DND-41 (cell line): ENCODE measurements at regions not wholly inside any gene's neighbourhood (a gene's known extent, or its start where the extent isn't known, plus 50 kb on each side); places are given as distances from the start of the nearest gene placed in this dataset.

Source experiments
- ATAC-seq: fragments of 200-7000 bp; cut with Tn5 transposase; 3 replicates; pipeline ENCODE4 v1.9.1; 2021; ENCODE audit warnings: low read depth; ENCODE audit not compliant: insufficient read depth
- DNase-seq: peaks from one replicate; pipeline ENCODE4 v3.0.0-alpha.2; 2020
- H2AFZ ChIP-seq: 2 replicates; pipeline ENCODE4 v1.6.0; 2012; ENCODE audit warnings: low read depth, low read length
- H3K27ac ChIP-seq: 2 replicates; pipeline ENCODE4 v1.5.1; 2012; ENCODE audit warnings: low read length, inconsistent platforms
- H3K27me3 ChIP-seq: fragments of 200-600 bp; sonication (generic); 2 replicates; pipeline ENCODE4 v1.6.0; 2012; ENCODE audit warnings: low read length, mild to moderate bottlenecking, inconsistent platforms; ENCODE audit not compliant: insufficient read depth, poor library complexity
- H3K36me3 ChIP-seq: 2 replicates; pipeline ENCODE4 v1.5.1; 2012; ENCODE audit warnings: low read length, inconsistent platforms; ENCODE audit not compliant: insufficient read depth
- H3K4me1 ChIP-seq: 2 replicates; pipeline ENCODE4 v1.5.1; 2012; ENCODE audit warnings: mild to moderate bottlenecking, low read length; ENCODE audit not compliant: insufficient read depth
- H3K4me2 ChIP-seq: 2 replicates; pipeline ENCODE4 v1.6.0; 2012; ENCODE audit warnings: mild to moderate bottlenecking, moderate library complexity, low read length, inconsistent platforms; ENCODE audit not compliant: insufficient read depth
- H3K4me3 ChIP-seq, 2 experiments: fragments of 200-600 bp in 1 of 2; shearing (Covaris generic) in 1 of 2; 2 replicates each; pipeline ENCODE4 v1.5.1; 2012 to 2016; ENCODE audit warnings: inconsistent platforms in 2 of 2, low read length in 2 of 2, mild to moderate bottlenecking in 2 of 2, low read depth in 1 of 2, moderate library complexity in 1 of 2
- H3K79me2 ChIP-seq: 2 replicates; pipeline ENCODE4 v1.6.0; 2012; ENCODE audit warnings: low read length, inconsistent platforms; ENCODE audit not compliant: insufficient read depth
- H3K9ac ChIP-seq: 2 replicates; pipeline ENCODE4 v1.6.0; 2012; ENCODE audit warnings: low read depth, mild to moderate bottlenecking, inconsistent platforms, low read length, moderate library complexity
- H3K9me3 ChIP-seq: 2 replicates; pipeline ENCODE4 v1.5.1; 2012; ENCODE audit warnings: low read length, moderate library complexity, mild to moderate bottlenecking, inconsistent platforms; ENCODE audit not compliant: insufficient read depth, severe bottlenecking
- H4K20me1 ChIP-seq: 2 replicates; pipeline ENCODE4 v1.6.0; 2012; ENCODE audit warnings: low read length; ENCODE audit not compliant: insufficient read depth
- EZH2 ChIP-seq: IDR thresholded peaks from 3 replicates; pipeline ENCODE4 v1.6.1; 2012; ENCODE audit warnings: borderline replicate concordance, low read depth, mild to moderate bottlenecking, moderate library complexity, low read length, inconsistent platforms; ENCODE audit not compliant: severe bottlenecking
- TF ChIP-seq, protein P1 (sequence below): IDR thresholded peaks from 2 replicates; pipeline ENCODE4 v1.5.1; 2012; ENCODE audit warnings: borderline replicate concordance, low read length, moderate library complexity, mild to moderate bottlenecking; ENCODE audit not compliant: poor library complexity, severe bottlenecking; ENCODE audit errors: extremely low read depth

DNA sequence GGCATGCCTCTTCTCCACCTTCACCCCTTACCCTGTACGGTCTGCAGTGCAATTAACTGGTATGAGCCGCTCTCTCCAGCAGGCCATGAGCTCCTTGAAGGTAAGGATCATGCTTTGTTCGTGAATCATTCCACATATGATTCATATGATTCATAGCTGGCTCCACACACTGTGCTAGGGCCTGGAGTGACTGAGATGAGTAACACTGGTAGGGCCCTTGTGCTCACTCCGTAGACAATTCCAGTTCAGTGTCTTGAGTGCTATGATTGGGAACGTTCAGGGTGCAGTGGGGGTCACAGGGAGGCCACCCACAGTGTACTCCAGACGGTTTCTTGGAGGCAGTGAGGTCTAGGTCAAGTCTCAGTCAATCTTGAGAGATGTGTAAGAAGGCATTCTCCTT lies 239.8 kb downstream of the LMX1A start:
- no peak overlapping the region for H3K4me2 ChIP-seq
- H3K27me3 ChIP-seq, result peaks cover 16% of the 10 kb centered on the region
- H3K9ac ChIP-seq, result no peak overlapping the region
- TF ChIP-seq, protein P1, sequence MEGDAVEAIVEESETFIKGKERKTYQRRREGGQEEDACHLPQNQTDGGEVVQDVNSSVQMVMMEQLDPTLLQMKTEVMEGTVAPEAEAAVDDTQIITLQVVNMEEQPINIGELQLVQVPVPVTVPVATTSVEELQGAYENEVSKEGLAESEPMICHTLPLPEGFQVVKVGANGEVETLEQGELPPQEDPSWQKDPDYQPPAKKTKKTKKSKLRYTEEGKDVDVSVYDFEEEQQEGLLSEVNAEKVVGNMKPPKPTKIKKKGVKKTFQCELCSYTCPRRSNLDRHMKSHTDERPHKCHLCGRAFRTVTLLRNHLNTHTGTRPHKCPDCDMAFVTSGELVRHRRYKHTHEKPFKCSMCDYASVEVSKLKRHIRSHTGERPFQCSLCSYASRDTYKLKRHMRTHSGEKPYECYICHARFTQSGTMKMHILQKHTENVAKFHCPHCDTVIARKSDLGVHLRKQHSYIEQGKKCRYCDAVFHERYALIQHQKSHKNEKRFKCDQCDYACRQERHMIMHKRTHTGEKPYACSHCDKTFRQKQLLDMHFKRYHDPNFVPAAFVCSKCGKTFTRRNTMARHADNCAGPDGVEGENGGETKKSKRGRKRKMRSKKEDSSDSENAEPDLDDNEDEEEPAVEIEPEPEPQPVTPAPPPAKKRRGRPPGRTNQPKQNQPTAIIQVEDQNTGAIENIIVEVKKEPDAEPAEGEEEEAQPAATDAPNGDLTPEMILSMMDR, result no peak
- DNase-seq (no peak), ATAC-seq (no peak)
- no peaks in the 10 kb centered on the region for H3K9me3 ChIP-seq
- H3K36me3 ChIP-seq, result no peaks in the 10 kb centered on the region
- H3K79me2 ChIP-seq, result no peaks in the 10 kb centered on the region
- no peak overlapping the region for H3K4me3 ChIP-seq
- no peaks in the 10 kb centered on the region for H3K4me1 ChIP-seq
- H4K20me1 ChIP-seq, result no peaks in the 10 kb centered on the region
- H2AFZ ChIP-seq, result no peak overlapping the region
- H3K27ac ChIP-seq, result no peak overlapping the region

DNA sequence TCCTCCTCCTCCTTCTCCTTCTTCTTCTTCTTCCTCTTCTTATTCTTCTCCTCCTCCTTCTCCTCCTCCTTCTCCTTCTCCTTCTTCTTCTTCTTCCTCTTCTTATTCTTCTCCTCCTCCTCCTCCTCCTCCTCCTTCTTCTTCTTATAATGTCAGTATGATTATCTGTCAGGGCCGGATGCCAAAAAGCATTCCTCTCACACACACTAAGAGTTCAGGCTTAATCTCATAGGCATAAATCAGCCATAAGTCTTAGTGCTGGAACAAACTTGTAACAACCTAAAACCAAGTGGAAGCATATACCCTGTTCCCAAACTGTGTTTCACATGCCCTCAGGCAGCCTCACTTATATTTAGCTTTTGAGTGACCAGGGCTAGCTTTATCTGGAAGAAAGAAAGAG lies 240.3 kb downstream of the LMX1A start:
- Histone ChIP-seq H3K4me1 (no peaks in the 10 kb centered on the region), H3K9ac (no peak overlapping the region), H3K79me2 (no peaks in the 10 kb centered on the region), H3K9me3 (no peaks in the 10 kb centered on the region), H3K4me2 (no peak overlapping the region), H3K4me3 (no peak overlapping the region), H3K27me3 (peaks cover 16% of the 10 kb centered on the region), H3K27ac (no peak overlapping the region), H3K36me3 (no peaks in the 10 kb centered on the region), H4K20me1 (no peaks in the 10 kb centered on the region), H2AFZ (no peak overlapping the region)
- ATAC-seq (no peak), DNase-seq (no peak)
- TF ChIP-seq, protein P1, result no peak

DNA sequence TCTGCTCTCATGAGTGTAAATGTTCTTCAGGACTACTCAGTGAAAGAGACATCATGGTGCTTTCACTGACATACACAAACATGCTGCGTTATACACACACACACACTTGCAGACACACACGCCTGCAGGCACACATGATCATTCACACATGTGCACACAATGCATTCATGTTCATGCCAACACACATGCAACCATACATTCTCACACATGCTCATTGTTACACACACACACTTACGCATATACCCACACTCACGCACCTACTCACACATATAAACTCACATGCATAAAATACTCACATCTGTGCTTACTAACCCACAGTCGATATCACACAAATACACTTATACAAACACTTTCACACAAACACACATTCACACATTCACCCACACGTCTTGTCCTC lies 241.6 kb downstream of the LMX1A start:
- ATAC-seq (no peak), DNase-seq (no peak)
- no peaks in the 10 kb centered on the region for H3K36me3 ChIP-seq
- H4K20me1 ChIP-seq, result no peaks in the 10 kb centered on the region
- H3K27me3 ChIP-seq, result peaks cover 16% of the 10 kb centered on the region
- H2AFZ ChIP-seq, result no peak overlapping the region
- TF ChIP-seq EZH2, result no peak
- TF ChIP-seq, protein P1, result no peak
- H3K4me2 ChIP-seq, result no peak overlapping the region
- no peaks in the 10 kb centered on the region for H3K9me3 ChIP-seq
- H3K4me3 ChIP-seq, result no peak overlapping the region
- no peaks in the 10 kb centered on the region for H3K4me1 ChIP-seq
- H3K9ac ChIP-seq, result no peak overlapping the region
- H3K27ac ChIP-seq, result no peak overlapping the region
- no peaks in the 10 kb centered on the region for H3K79me2 ChIP-seq

DNA sequence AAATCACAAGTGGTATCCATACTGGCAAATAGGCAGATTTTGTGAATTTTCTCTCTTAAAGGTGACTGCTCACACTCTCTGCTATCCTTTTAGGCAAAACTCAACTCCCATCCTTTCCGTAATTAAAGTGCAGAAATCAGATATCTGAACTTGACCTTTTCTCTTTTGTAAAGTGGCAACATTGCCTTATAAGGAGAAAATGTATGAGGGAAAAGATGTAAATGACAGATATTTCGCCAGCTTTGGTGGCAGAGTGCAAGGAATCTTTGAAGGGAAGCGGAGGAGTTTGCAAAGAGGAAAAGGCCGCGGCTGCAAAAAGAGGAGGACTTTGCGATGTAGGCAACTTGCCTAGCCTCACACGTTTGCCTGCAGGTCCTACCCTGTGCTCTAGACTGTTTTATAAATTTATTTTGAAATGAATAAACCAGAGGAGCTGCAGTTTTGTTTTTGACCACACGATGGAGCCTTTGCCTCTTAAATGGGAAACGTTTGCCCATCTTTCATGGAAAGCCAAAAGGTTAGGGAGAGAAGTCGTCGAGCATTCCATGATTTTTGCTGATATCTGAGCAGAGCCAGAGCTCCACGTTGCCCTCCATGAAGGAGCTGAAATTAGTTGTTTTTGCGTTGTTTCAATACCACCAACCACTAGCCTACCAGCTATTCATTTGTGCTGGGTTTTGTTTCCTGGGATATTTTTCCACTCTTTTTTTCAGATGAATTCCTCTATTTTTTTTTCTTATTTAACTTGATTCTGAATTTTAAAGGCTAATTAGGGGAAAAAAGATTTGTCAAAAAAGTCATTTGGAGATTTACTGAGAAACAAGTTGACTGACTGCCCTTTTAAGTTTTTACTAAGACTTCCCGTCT lies 242.3 kb downstream of the LMX1A start:
- DNase-seq (peak; percentile 29), ATAC-seq (no peak)
- Histone ChIP-seq H2AFZ (no peak overlapping the region), H3K4me1 (no peaks in the 10 kb centered on the region), H3K27ac (no peak overlapping the region), H3K9me3 (no peaks in the 10 kb centered on the region), H4K20me1 (no peaks in the 10 kb centered on the region), H3K36me3 (no peaks in the 10 kb centered on the region), H3K79me2 (no peaks in the 10 kb centered on the region), H3K4me3 (no peak overlapping the region), H3K27me3 (peaks cover 10% of the 10 kb centered on the region), H3K4me2 (no peak overlapping the region), H3K9ac (no peak overlapping the region)
- TF ChIP-seq EZH2, result no peak
- TF ChIP-seq, protein P1, result peak; percentile 79
